GM19328 (cell line): ENCODE measurements at regions not wholly inside any gene's neighbourhood (a gene's known extent, or its start where the extent isn't known, plus 50 kb on each side); places are given as distances from the start of the nearest gene placed in this dataset.
"Not testable (repeated sequence)": the region's sequence is repeated elsewhere in the genome, so short reads cannot be mapped to it uniquely, and the experiment has no call there.

Experiments used
- ATAC-seq: cut with Tn5 transposase; IDR thresholded peaks from one replicate; pipeline ENCODE4 v1.9.1; 2021; ENCODE audit warnings: mild to moderate bottlenecking, moderate library complexity; ENCODE audit not compliant: unreplicated experiment

GRCh38 chr17:33680472-33680871 lies 387.4 kb upstream of the ASIC2 start:
- no peak for ATAC-seq

GRCh38 chr17:33682599-33682998 lies 389.5 kb upstream of the ASIC2 start:
- no peak for ATAC-seq

GRCh38 chr17:33684735-33685134 lies 391.6 kb upstream of the ASIC2 start:
- ATAC-seq = no peak

- no peak for ATAC-seq
Observed at GRCh38 chr17:33686171-33686570, 393.1 kb upstream of the ASIC2 start.

- no peak for ATAC-seq
Observed at GRCh38 chr17:33687831-33688230, 394.7 kb upstream of the ASIC2 start.

DNA sequence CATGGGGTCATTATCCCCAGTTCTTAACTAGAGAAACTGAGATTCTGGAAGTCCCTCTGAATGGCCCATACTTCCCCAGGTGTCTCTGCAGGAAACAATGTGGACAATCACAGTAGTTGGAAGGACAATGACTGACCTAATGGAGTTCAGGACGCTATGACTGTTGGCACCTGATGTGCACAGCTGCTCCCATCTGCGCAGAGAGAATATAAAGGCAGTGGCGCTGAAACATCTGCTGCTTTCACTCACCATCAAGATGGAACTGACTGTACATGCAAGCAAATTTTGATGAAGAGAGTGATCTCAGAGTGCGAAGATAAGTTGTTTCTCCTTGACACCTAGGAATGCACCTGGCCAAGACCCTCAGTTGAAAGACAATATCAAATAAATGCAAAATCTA lies 395.7 kb upstream of the ASIC2 start:
- no peak for ATAC-seq

GRCh38 chr17:33689725-33690124 lies 396.6 kb upstream of the ASIC2 start:
- no peak for ATAC-seq

- ATAC-seq = no peak
Observed at GRCh38 chr17:33695431-33695830, 402.3 kb upstream of the ASIC2 start.

GRCh38 chr17:33696102-33696501 lies 403.0 kb upstream of the ASIC2 start:
- ATAC-seq = no peak

DNA sequence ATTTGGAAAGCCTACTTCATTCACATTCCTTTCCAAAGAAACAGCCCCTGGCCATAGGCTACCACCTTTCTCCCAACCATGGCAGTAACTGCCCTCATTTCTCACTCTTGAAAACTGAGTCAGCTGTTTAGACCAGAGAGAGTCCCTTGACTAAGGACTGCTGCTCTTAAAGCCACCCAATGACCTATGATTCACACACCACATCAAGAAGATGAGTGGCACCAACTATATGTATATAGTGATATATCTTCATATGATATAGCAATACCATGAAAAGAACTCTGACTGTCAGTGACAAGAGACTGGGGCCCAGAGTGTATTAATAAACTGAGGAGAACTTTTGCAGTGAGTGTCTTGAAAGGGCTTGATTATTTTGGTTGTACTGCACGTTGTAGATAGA lies 404.5 kb upstream of the ASIC2 start:
- no peak for ATAC-seq

DNA sequence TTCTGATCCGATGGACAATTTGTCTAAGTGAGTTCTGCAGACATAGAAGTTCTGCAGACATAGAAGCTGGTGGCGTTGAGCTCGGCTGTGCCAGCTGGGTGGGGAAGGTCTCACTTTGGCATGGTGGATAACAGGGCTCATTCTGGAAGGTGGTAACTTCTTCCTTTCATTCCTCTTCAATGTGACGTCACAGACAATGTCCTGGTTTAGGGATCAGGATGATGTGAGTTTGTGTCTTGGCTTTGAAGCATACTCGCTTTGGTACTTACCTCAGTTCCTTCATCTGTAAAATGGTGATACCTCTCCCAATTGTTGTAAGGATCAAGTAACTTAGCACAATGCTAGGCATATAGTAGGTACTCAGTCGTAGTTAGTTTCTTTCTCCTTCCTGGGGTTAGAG lies 408.8 kb upstream of the ASIC2 start:
- no peak for ATAC-seq

GRCh38 chr17:33704856-33705255 lies 411.8 kb upstream of the ASIC2 start:
- no peak for ATAC-seq

- ATAC-seq = no peak
Observed at GRCh38 chr17:33709881-33710280, 416.8 kb upstream of the ASIC2 start.

DNA sequence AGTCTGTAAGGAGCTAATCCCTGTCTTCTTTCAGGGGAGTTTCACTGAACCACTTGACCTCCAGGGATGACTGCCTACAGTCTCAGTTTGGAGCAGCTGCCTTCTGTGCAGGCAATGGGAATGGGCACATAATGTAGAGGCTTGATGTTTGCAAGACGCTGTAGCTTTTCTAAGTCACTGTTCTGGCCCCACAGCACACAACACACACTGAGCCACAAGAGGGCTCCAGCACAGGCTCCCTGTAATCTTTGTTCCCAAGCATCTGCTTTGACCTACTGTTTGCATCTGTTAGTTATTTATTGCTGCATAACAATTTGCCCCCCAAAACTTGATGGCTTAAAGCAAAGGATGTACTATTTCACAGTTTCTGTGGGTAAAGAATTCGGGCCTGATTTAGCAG lies 419.0 kb upstream of the ASIC2 start:
- ATAC-seq = no peak

DNA sequence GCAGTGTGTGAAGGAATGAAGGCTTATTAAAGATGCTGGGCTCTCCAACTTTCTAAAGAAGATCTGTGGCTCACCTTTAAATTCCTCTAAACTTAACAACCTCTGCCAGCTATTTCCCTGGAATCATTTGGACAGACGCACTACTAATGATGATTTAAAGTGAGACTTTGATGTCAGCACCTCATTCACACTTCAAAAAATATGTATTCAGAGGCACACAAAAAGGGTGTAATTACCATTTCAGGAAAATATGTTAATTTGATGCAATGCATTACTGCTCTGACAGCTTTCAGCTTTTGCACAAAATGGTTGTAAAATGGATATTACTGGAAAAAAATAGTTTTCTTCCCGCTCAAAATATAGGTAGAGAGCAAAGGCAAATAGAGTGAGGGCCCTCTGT lies 423.9 kb upstream of the ASIC2 start:
- ATAC-seq = no peak

- not testable (repeated sequence) for ATAC-seq
Observed at GRCh38 chr17:33723736-33724135, 430.6 kb upstream of the ASIC2 start.

GRCh38 chr17:33725675-33726271 lies 432.7 kb upstream of the ASIC2 start:
- ATAC-seq = no peak

DNA sequence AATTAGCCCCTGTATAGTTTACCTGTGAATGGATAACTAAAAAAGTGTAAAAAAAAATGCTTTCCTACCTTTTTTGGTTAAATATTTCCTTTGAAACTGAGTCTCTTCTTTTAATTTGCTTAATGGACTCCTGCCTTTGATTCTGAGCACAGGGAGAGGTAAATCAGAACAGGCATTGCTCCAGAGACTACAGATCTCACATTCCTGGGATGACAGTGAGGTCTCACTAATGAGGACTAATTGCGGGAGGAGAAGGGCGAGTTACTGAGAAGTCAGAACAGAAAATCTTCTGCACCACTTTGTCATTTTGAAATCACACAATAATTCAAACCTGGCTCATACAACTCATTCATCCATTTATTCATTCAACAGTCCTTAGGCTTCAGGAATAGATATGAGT lies 437.0 kb upstream of the ASIC2 start:
- ATAC-seq = no peak

DNA sequence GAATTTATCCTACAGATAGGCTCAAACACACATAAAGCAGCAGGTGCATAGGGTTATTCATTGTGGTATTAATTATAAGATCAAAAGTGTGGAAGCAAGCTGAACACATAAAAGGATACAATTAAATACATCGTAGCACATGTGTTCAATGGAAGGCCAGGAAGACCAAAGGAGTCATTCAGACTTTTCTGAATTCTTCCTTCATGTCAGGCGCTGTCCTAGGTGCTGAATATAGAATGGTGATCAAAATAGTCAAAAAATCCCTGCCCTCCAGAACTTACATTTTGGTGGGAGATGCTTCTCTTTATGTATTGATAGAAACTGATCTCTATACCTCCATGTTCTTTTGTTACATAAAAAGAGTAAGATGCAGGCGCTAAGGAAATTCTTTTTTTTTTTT lies 439.0 kb upstream of the ASIC2 start:
- ATAC-seq = no peak

DNA sequence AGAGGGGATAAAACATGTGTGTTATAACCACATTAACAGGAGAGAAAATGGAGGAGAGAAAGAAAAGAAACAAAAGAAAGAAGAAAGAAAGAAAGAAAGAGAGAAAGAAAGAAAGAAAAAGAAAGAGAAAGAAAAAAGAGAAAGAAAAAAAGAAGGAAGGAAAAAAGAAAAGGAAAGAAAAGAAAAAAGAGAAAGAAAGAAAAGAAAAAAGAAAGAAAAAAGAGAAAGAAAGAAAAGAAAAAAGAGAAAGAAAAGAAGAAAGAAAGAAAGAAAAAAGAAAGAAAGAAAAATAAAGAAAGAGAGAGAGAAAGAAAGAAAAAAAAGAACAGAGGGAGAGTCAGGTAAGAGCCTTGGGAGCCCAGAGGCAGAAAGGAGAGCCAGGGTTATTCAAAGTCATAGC lies 446.6 kb upstream of the ASIC2 start:
- ATAC-seq = no peak

DNA sequence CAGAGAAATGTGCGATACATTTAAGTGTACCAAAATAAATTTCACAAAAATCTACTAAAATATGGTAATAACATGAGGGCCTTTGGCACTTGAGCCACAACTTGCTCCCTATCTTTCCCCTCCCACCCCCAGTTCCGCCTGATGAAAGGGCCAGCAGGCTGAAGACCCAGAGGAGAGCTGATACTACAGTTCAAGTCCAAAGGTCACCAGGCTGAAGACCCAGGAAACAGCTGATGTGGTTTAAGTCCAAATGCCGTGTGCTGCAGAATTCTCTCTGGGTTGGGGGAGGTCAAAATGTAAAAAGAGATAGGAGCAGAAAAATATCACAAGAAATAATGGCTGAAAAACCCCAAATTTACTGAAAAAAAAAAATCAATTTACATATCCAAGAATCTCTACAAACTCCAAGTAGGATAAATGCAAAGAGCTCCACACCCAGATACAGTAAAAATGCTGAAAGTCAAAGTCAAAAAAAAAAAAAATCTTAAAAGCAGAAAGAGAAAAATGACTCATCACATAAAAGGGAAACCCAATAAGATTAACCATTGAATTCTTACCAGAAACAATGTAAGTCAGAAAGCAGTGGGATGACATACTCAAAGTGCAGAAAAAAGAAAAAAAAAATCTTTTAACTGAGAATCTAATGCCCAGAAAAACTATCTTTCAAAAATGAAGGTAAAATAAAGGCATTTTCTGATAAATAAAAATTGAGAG lies 452.1 kb upstream of the ASIC2 start:
- ATAC-seq = no peak

- ATAC-seq = no peak
Observed at GRCh38 chr17:33749171-33749570, 456.1 kb upstream of the ASIC2 start.
